ENCODE measurements at regions not wholly inside any gene's neighbourhood (a gene's known extent, or its start where the extent isn't known, plus 50 kb on each side); places are given as distances from the start of the nearest gene placed in this dataset.

DNA sequence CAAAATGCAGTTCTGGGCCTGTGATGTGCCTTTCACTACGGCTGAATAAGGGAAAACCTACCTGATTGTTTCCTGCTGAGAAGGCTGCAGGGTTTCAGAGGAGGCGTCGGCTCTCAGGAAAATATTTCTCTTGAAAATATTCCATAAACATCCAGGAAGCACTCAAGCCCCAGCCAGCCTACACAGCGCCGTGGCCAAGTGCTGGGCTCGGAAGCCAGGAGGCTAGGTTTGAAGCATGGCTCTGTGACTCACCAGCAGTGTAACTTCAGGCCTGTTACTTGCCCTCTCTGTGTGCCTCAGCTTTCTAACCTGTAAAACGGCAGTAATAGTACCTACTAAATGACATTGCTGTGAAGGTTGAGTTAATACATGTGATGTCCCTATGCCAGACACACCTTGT, 399.1 kb downstream of the GATA3 start:
- no peak overlapping the region for H3K4me3 ChIP-seq (ENCODE audit: low read length)
- WGBS (ENCODE audit: insufficient coverage) = 52% methylated on average over 7 of the region's 7 CpGs
- Mint-ChIP-seq H3K4me3 (no peak overlapping the region), H3K9me3 (no peaks in the 10 kb centered on the region), H3K36me3 (no peaks in the 10 kb centered on the region), H3K27me3 (ENCODE audit: low read depth in 2 of 2) (peaks cover 16 to 46% of the 10 kb centered on the region in 2 donors), H3K4me1 (peaks cover 8 to 11% of the 10 kb centered on the region in 2 donors), H3K27ac (no peak overlapping the region)
- no peak for DNase-seq
- TF ChIP-seq, protein P1, sequence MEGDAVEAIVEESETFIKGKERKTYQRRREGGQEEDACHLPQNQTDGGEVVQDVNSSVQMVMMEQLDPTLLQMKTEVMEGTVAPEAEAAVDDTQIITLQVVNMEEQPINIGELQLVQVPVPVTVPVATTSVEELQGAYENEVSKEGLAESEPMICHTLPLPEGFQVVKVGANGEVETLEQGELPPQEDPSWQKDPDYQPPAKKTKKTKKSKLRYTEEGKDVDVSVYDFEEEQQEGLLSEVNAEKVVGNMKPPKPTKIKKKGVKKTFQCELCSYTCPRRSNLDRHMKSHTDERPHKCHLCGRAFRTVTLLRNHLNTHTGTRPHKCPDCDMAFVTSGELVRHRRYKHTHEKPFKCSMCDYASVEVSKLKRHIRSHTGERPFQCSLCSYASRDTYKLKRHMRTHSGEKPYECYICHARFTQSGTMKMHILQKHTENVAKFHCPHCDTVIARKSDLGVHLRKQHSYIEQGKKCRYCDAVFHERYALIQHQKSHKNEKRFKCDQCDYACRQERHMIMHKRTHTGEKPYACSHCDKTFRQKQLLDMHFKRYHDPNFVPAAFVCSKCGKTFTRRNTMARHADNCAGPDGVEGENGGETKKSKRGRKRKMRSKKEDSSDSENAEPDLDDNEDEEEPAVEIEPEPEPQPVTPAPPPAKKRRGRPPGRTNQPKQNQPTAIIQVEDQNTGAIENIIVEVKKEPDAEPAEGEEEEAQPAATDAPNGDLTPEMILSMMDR (IDR thresholded peaks at IDR 0.05) = no peak
- H3K27ac ChIP-seq (ENCODE audit: low read length) = no peak overlapping the region
- intact Hi-C loops (cut with micrococcal nuclease) = no loop called here
- no peaks in the 10 kb centered on the region for H3K27me3 ChIP-seq (ENCODE audit: control insufficient read depth, insufficient read depth, low read length)
- no peak for ATAC-seq
- H3K9me3 ChIP-seq (ENCODE audit: control insufficient read depth, insufficient read depth, low read length) = peaks cover 4% of the 10 kb centered on the region
- no peaks in the 10 kb centered on the region for H3K36me3 ChIP-seq (ENCODE audit: control insufficient read depth, insufficient read depth, low read length)
- H3K4me1 ChIP-seq (ENCODE audit: control insufficient read depth, insufficient read depth, low read length) = no peaks in the 10 kb centered on the region

DNA sequence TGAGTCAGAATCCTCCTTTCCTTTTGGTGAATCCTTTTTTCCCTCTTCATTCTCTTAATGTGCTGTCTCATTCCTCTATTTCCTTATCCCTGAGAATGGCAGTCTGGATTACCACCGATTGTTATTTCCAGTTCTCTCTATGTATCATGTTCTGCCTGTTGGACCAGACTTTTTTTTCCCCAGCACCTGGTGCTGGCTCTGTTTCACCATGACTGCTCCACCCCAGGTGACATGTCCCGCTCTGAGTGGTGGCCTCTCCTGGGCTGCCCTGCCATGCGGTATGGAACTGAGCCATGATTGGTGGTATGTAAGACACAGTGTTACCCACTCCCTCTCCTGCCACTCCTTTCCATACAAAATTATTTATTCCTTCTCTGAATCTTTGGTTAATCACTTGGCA, 399.9 kb downstream of the GATA3 start:
- Histone ChIP-seq H3K27me3 (ENCODE audit: control insufficient read depth, insufficient read depth, low read length) (no peaks in the 10 kb centered on the region), H3K27ac (ENCODE audit: low read length) (no peak overlapping the region), H3K4me1 (ENCODE audit: control insufficient read depth, insufficient read depth, low read length) (no peaks in the 10 kb centered on the region), H3K4me3 (ENCODE audit: low read length) (no peak overlapping the region), H3K36me3 (ENCODE audit: control insufficient read depth, insufficient read depth, low read length) (no peaks in the 10 kb centered on the region), H3K9me3 (ENCODE audit: control insufficient read depth, insufficient read depth, low read length) (peaks cover 4% of the 10 kb centered on the region)
- peaks cover 8 to 11% of the 10 kb centered on the region in 2 donors for H3K4me1 Mint-ChIP-seq
- ATAC-seq (no peak), DNase-seq (no peak)
- H3K27ac Mint-ChIP-seq = no peak overlapping the region
- intact Hi-C loops (cut with micrococcal nuclease) = no loop called here
- H3K36me3 Mint-ChIP-seq = no peaks in the 10 kb centered on the region
- H3K27me3 Mint-ChIP-seq (ENCODE audit: low read depth in 2 of 2) = peaks cover 16 to 52% of the 10 kb centered on the region in 2 donors
- TF ChIP-seq, protein P1 (IDR thresholded peaks at IDR 0.05) = no peak
- 95% methylated on average over 3 of the region's 3 CpGs for WGBS (ENCODE audit: insufficient coverage)
- no peaks in the 10 kb centered on the region for H3K9me3 Mint-ChIP-seq
- no peak overlapping the region for H3K4me3 Mint-ChIP-seq

DNA sequence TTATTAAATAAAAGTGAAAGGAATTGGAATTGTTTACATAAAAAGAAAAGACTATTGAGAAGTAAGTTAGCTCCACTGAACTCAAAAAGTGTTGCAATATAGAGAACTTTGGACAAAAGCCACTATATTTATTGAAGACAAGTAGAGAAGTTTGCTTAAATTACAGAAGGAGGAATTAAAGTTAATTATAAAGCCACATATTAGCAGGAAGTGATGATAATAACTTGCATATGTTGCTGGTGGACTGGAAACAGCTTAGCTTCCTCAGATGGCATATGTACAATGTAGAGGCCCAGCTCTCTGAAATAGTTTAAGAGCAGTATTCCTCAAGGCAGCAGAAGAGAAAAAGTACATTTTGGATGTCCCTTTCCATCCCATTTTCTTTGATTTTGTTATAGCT, 400.7 kb downstream of the GATA3 start:
- H3K36me3 Mint-ChIP-seq = no peaks in the 10 kb centered on the region
- Histone ChIP-seq H3K27ac (ENCODE audit: low read length) (no peak overlapping the region), H3K36me3 (ENCODE audit: control insufficient read depth, insufficient read depth, low read length) (no peaks in the 10 kb centered on the region), H3K4me3 (ENCODE audit: low read length) (no peak overlapping the region), H3K9me3 (ENCODE audit: control insufficient read depth, insufficient read depth, low read length) (peaks cover 4% of the 10 kb centered on the region), H3K27me3 (ENCODE audit: control insufficient read depth, insufficient read depth, low read length) (no peaks in the 10 kb centered on the region), H3K4me1 (ENCODE audit: control insufficient read depth, insufficient read depth, low read length) (no peaks in the 10 kb centered on the region)
- no peaks in the 10 kb centered on the region for H3K9me3 Mint-ChIP-seq
- intact Hi-C loops (cut with micrococcal nuclease) = no loop called here
- peaks cover 8 to 11% of the 10 kb centered on the region in 2 donors for H3K4me1 Mint-ChIP-seq
- peaks cover 16 to 51% of the 10 kb centered on the region in 2 donors for H3K27me3 Mint-ChIP-seq (ENCODE audit: low read depth in 2 of 2)
- TF ChIP-seq, protein P1 (IDR thresholded peaks at IDR 0.05) = no peak
- H3K4me3 Mint-ChIP-seq = no peak overlapping the region
- ATAC-seq (no peak), DNase-seq (no peak)
- no peak overlapping the region for H3K27ac Mint-ChIP-seq

DNA sequence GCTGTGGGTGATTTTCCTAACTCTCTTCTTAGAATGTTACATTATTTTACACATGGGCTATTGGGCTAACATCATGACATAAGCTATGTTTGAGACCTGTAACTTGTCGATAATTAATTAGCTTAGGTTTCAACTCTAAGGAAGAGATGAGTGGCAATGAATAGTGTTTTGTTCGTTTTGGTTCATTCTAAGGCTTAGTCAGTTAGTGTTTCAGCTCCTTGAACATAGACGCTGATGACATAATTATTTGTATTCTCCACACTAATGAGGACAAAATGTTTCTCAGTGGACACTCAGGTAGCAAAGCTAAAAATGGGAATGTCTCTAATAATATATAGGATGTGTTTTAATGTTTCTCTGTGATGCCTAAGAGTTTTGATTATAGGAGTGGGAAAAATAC, 401.9 kb downstream of the GATA3 start:
- intact Hi-C loops (cut with micrococcal nuclease) = no loop called here

More for the DNA sequence above, 401.9 kb downstream of the GATA3 start:
- Mint-ChIP-seq H3K4me1 (peaks cover 7 to 8% of the 10 kb centered on the region in 2 donors), H3K36me3 (no peaks in the 10 kb centered on the region), H3K27ac (no peak overlapping the region), H3K4me3 (no peak overlapping the region), H3K9me3 (no peaks in the 10 kb centered on the region), H3K27me3 (ENCODE audit: low read depth in 2 of 2) (peaks cover 11 to 40% of the 10 kb centered on the region in 2 donors)
- H3K4me3 ChIP-seq (ENCODE audit: low read length) = no peak overlapping the region
- ATAC-seq (no peak), DNase-seq (no peak)
- WGBS (ENCODE audit: insufficient coverage) = 100% methylated on average over 1 of the region's 3 CpGs
- H3K27me3 ChIP-seq (ENCODE audit: control insufficient read depth, insufficient read depth, low read length) = no peaks in the 10 kb centered on the region
- no peaks in the 10 kb centered on the region for H3K4me1 ChIP-seq (ENCODE audit: control insufficient read depth, insufficient read depth, low read length)
- H3K36me3 ChIP-seq (ENCODE audit: control insufficient read depth, insufficient read depth, low read length) = no peaks in the 10 kb centered on the region
- H3K9me3 ChIP-seq (ENCODE audit: control insufficient read depth, insufficient read depth, low read length) = peaks cover 4% of the 10 kb centered on the region
- TF ChIP-seq, protein P1 (IDR thresholded peaks at IDR 0.05) = no peak
- no peak overlapping the region for H3K27ac ChIP-seq (ENCODE audit: low read length)
